ENCODE measurements at regions not wholly inside any gene's neighbourhood (a gene's known extent, or its start where the extent isn't known, plus 50 kb on each side); places are given as distances from the start of the nearest gene placed in this dataset.

- TF ChIP-seq POLR2AphosphoS5 (IDR thresholded peaks at IDR 0.05) (no peak), EP300 (IDR thresholded peaks at IDR 0.05; ENCODE audit: low read depth) (no peak)
Measured at GRCh38 chr4:123162859-123163258, 233.7 kb upstream of the SPRY1 start.
